ENCODE measurements at regions not wholly inside any gene's neighbourhood (a gene's known extent, or its start where the extent isn't known, plus 50 kb on each side); places are given as distances from the start of the nearest gene placed in this dataset.

- Histone ChIP-seq H3K36me3 (ENCODE audit: insufficient read depth, low read length) (no peaks in the 10 kb centered on the region), H3K9me2 (ENCODE audit: low read depth, low read length) (no peaks in the 10 kb centered on the region), H3K9ac (ENCODE audit: low read length) (no peak overlapping the region), H3K4me3 (ENCODE audit: low read depth, low read length, poor library complexity, severe bottlenecking) (no peak overlapping the region), H3K4me2 (ENCODE audit: low read length) (no peak overlapping the region), H3K4me1 (ENCODE audit: insufficient read depth, low read length, severe bottlenecking) (no peaks in the 10 kb centered on the region), H2AFZ (ENCODE audit: low read length) (no peak overlapping the region), H3K27me3 (ENCODE audit: insufficient read depth, low read length) (no peaks in the 10 kb centered on the region), H3K79me2 (ENCODE audit: insufficient read depth, low read length) (no peaks in the 10 kb centered on the region), H3K27ac (ENCODE audit: low read depth, low read length, poor library complexity, severe bottlenecking) (no peak overlapping the region), H4K20me1 (ENCODE audit: insufficient read depth, low read length) (no peaks in the 10 kb centered on the region), H3F3A (ENCODE audit: insufficient read depth, low read length) (no peaks in the 10 kb centered on the region), H3K9me3 (ENCODE audit: low read length) (no peaks in the 10 kb centered on the region)
- no peak for TF ChIP-seq EZH2 (IDR thresholded peaks at IDR 0.05; ENCODE audit: borderline replicate concordance, low read length)
- TF ChIP-seq CTCF (IDR thresholded peaks at IDR 0.05; ENCODE audit: low read length), result no peak
Observed at GRCh38 chr4:165793236-165793635, 79.8 kb upstream of the TLL1 start.

GRCh38 chr4:165794834-165795233, 78.2 kb upstream of the TLL1 start:
- TF ChIP-seq CTCF (IDR thresholded peaks at IDR 0.05; ENCODE audit: low read length), result no peak
- no peak for TF ChIP-seq EZH2 (IDR thresholded peaks at IDR 0.05; ENCODE audit: borderline replicate concordance, low read length)
- Histone ChIP-seq H3K4me2 (ENCODE audit: low read length) (no peak overlapping the region), H4K20me1 (ENCODE audit: insufficient read depth, low read length) (no peaks in the 10 kb centered on the region)

GRCh38 chr4:165799384-165799815, 73.6 kb upstream of the TLL1 start:
- Histone ChIP-seq H3K9ac (ENCODE audit: low read length) (no peak overlapping the region), H3K79me2 (ENCODE audit: insufficient read depth, low read length) (no peaks in the 10 kb centered on the region), H3K27me3 (ENCODE audit: insufficient read depth, low read length) (no peaks in the 10 kb centered on the region), H4K20me1 (ENCODE audit: insufficient read depth, low read length) (no peaks in the 10 kb centered on the region), H2AFZ (ENCODE audit: low read length) (no peak overlapping the region), H3K4me1 (ENCODE audit: insufficient read depth, low read length, severe bottlenecking) (no peaks in the 10 kb centered on the region), H3K4me3 (ENCODE audit: low read depth, low read length, poor library complexity, severe bottlenecking) (no peak overlapping the region), H3K4me2 (ENCODE audit: low read length) (no peak overlapping the region), H3K27ac (ENCODE audit: low read depth, low read length, poor library complexity, severe bottlenecking) (no peak overlapping the region), H3K9me2 (ENCODE audit: low read depth, low read length) (no peaks in the 10 kb centered on the region), H3K36me3 (ENCODE audit: insufficient read depth, low read length) (no peaks in the 10 kb centered on the region), H3K9me3 (ENCODE audit: low read length) (no peaks in the 10 kb centered on the region), H3F3A (ENCODE audit: insufficient read depth, low read length) (no peaks in the 10 kb centered on the region)
- TF ChIP-seq CTCF (IDR thresholded peaks at IDR 0.05; ENCODE audit: low read length), result no peak
- no peak for TF ChIP-seq EZH2 (IDR thresholded peaks at IDR 0.05; ENCODE audit: borderline replicate concordance, low read length)

More at GRCh38 chr4:165794834-165795233, 78.2 kb upstream of the TLL1 start:
- Histone ChIP-seq H2AFZ (ENCODE audit: low read length) (no peak overlapping the region), H3K9ac (ENCODE audit: low read length) (no peak overlapping the region), H3F3A (ENCODE audit: insufficient read depth, low read length) (no peaks in the 10 kb centered on the region), H3K9me2 (ENCODE audit: low read depth, low read length) (no peaks in the 10 kb centered on the region), H3K79me2 (ENCODE audit: insufficient read depth, low read length) (no peaks in the 10 kb centered on the region), H3K27me3 (ENCODE audit: insufficient read depth, low read length) (no peaks in the 10 kb centered on the region), H3K4me3 (ENCODE audit: low read depth, low read length, poor library complexity, severe bottlenecking) (no peak overlapping the region), H3K36me3 (ENCODE audit: insufficient read depth, low read length) (no peaks in the 10 kb centered on the region), H3K27ac (ENCODE audit: low read depth, low read length, poor library complexity, severe bottlenecking) (no peak overlapping the region), H3K9me3 (ENCODE audit: low read length) (no peaks in the 10 kb centered on the region), H3K4me1 (ENCODE audit: insufficient read depth, low read length, severe bottlenecking) (no peaks in the 10 kb centered on the region)
